Adrenal gland (tissue), 5 donors: ENCODE measurements at regions not wholly inside any gene's neighbourhood (a gene's known extent, or its start where the extent isn't known, plus 50 kb on each side); places are given as distances from the start of the nearest gene placed in this dataset.

ENCODE experiments used
- CTCF ChIP-seq, 6 experiments: fragments of 450-650 bp in 4 of 6; fragments of 200-600 bp in 2 of 6; sonication (generic) in 1 of 6; IDR thresholded peaks; 1 replicate in 5 of 6; 2 replicates in 1 of 6; pipeline versions ENCODE4 v1.5.1 to v1.8.0; 2016 to 2021; ENCODE audit warnings: antibody characterized with exemption in 6 of 6, mild to moderate bottlenecking in 2 of 6, moderate library complexity in 1 of 6
- POLR2A ChIP-seq, 2 donors: fragments of 450-650 bp; IDR thresholded peaks; one replicate each; pipeline ENCODE4 v1.6.1; 2017; ENCODE audit warnings: antibody characterized with exemption in 2 of 2, mild to moderate bottlenecking in 2 of 2, moderate library complexity in 1 of 2
- donor health status: DM: no; HTN: no; CAD: no.

DNA sequence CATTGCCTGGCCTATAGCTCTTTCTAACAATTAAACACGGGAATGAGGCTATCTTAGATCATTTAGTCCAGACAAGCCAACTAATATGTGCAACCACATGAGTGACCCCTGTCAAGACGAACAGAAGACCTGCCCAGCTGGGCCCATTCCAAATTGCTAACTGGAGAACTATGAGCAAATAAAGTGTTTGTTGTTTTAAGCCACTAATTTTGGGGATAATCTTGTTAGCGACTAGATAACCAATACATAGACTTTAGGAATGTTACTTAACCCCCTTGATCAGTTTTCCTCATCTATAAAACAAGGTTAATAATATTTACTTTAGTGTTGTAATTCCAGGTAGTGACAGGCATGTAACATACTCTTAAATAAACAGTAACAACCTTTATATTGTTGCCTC lies 848.3 kb downstream of the METTL15 start:
- TF ChIP-seq CTCF (IDR thresholded peaks at IDR 0.05) (no peak), POLR2A (IDR thresholded peaks at IDR 0.05) (no peak)
